Gastroesophageal sphincter (tissue), 4 donors: ENCODE measurements at regions not wholly inside any gene's neighbourhood (a gene's known extent, or its start where the extent isn't known, plus 50 kb on each side); places are given as distances from the start of the nearest gene placed in this dataset.
"Not testable (repeated sequence)": the region's sequence is repeated elsewhere in the genome, so short reads cannot be mapped to it uniquely, and the experiment has no call there.

Experiments used
- ATAC-seq: fragments of 150-250 bp; one replicate; pipeline ENCODE4 v1.9.1; 2016; ENCODE audit warnings: mild to moderate bottlenecking, moderate library complexity
- H3K27ac ChIP-seq, 4 donors: fragments of 200-600 bp; sonication (generic) in 3 of 4; 1 replicate in 3 of 4; 2 replicates in 1 of 4; pipeline ENCODE4 v1.5.1; 2016 to 2019
- H3K27me3 ChIP-seq: fragments of 200-600 bp; sonication (generic); one replicate; pipeline ENCODE4 v1.5.1; 2019
- H3K36me3 ChIP-seq, 2 donors: fragments of 200-600 bp; sonication (generic); one replicate each; pipeline ENCODE4 v1.5.1; 2019; ENCODE audit warnings: control low read depth in 1 of 2
- H3K4me1 ChIP-seq, 3 donors: fragments of 200-600 bp; sonication (generic); 1 replicate in 2 of 3; 2 replicates in 1 of 3; pipeline ENCODE4 v1.5.1; 2016 to 2019; ENCODE audit warnings: control low read depth in 2 of 3
- H3K4me3 ChIP-seq, 2 donors: fragments of 200-600 bp; sonication (generic); one replicate each; pipeline ENCODE4 v1.5.1; 2019; ENCODE audit warnings: mild to moderate bottlenecking in 1 of 2, moderate library complexity in 1 of 2
- H3K9me3 ChIP-seq, 3 donors: fragments of 200-600 bp; sonication (generic); one replicate each; pipeline ENCODE4 v1.5.1; 2017 to 2019; ENCODE audit warnings: control low read depth in 2 of 3
- EP300 ChIP-seq: sonication (generic); formaldehyde crosslinking; IDR thresholded peaks from one replicate; pipeline ENCODE4 v1.6.1; 2017; ENCODE audit warnings: antibody characterized with exemption, mild to moderate bottlenecking
- POLR2A ChIP-seq, 2 donors: fragments of 450-650 bp; IDR thresholded peaks; one replicate each; pipeline ENCODE4 v1.6.1; 2017; ENCODE audit warnings: antibody characterized with exemption in 2 of 2, mild to moderate bottlenecking in 2 of 2, moderate library complexity in 1 of 2
- POLR2AphosphoS5 ChIP-seq: sonication (generic); formaldehyde crosslinking; IDR thresholded peaks from one replicate; pipeline ENCODE4 v1.6.1; 2017; ENCODE audit warnings: antibody characterized with exemption
- WGBS, 2 donors: methylation state at CpG; one replicate each; pipeline ENCODE4 v1.1.5; 2018; ENCODE audit warnings: low coverage in 1 of 2; 5-methylcytosine and 5-hydroxymethylcytosine counted together
- TF ChIP-seq, protein P1 (sequence below), 4 experiments: fragments of 200-600 bp in 2 of 4; fragments of 450-650 bp in 2 of 4; sonication (generic) in 1 of 4; IDR thresholded peaks; one replicate each; pipeline ENCODE4 v1.5.1; 2017 to 2019; ENCODE audit warnings: antibody characterized with exemption in 4 of 4, mild to moderate bottlenecking in 2 of 4, moderate library complexity in 2 of 4

DNA sequence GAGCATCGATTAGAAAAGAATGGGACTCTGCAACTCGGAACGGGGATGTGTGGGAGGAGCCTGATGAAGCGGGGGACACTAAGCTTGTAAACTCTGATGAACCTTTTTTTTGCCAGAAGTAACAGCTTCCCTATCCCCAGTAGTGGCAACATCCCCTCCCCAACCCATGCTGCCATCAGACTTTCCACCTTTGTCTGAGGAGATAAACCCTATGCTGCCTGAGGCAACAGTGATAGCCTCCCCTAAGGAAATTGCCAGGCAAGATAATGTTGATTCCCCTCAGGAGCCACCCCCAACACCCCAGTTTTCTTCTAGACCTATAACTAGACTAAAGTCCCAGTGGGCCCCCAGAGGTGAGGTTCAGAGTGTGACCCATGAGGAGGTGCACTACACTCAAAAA is 173.7 kb downstream of the AKR1D1 start:
- Histone ChIP-seq H3K4me1 (no peaks in the 10 kb centered on the region), H3K36me3 (no peaks in the 10 kb centered on the region), H3K27me3 (no peaks in the 10 kb centered on the region), H3K4me3 (no peak overlapping the region), H3K9me3 (peaks cover 0 to 13% (median 0%) of the 10 kb centered on the region in 3 donors), H3K27ac (no peak overlapping the region)
- TF ChIP-seq POLR2A (IDR thresholded peaks at IDR 0.05) = no peak
- TF ChIP-seq POLR2AphosphoS5 = no peak
- TF ChIP-seq, protein P1, sequence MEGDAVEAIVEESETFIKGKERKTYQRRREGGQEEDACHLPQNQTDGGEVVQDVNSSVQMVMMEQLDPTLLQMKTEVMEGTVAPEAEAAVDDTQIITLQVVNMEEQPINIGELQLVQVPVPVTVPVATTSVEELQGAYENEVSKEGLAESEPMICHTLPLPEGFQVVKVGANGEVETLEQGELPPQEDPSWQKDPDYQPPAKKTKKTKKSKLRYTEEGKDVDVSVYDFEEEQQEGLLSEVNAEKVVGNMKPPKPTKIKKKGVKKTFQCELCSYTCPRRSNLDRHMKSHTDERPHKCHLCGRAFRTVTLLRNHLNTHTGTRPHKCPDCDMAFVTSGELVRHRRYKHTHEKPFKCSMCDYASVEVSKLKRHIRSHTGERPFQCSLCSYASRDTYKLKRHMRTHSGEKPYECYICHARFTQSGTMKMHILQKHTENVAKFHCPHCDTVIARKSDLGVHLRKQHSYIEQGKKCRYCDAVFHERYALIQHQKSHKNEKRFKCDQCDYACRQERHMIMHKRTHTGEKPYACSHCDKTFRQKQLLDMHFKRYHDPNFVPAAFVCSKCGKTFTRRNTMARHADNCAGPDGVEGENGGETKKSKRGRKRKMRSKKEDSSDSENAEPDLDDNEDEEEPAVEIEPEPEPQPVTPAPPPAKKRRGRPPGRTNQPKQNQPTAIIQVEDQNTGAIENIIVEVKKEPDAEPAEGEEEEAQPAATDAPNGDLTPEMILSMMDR (IDR thresholded peaks at IDR 0.05) = no peak
- no peak for TF ChIP-seq EP300
- 74% methylated on average over 4 of the region's 4 CpGs; no CpG with 5 or more reads in 1 of the 2 donors for WGBS, 2 donors
- no peak for ATAC-seq

DNA sequence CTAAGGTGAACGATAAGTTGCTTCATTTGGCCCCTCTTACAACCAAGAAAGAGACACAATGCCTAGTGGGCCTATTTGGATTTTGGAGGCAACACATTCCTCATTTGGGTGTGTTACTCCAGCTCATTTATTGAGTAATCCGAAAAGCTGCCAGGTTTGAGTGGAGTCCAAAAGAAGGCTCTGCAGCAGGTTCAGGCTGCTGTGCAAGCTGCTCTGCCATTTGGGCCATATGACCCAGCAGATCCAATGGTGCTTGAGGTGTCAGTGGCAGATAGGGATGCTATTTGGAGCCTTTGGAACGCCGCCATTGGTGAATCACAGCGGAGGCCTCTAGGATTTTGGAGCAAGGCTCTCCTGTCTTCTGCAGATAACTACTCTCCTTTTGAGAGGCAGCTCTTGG is 176.4 kb downstream of the AKR1D1 start:
- 72% methylated on average over 2 of the region's 5 CpGs; no CpG with 5 or more reads in 1 of the 2 donors for WGBS, 2 donors
- not testable (repeated sequence) for H3K9me3 ChIP-seq, H3K36me3 ChIP-seq, ATAC-seq, H3K27ac ChIP-seq, H3K27me3 ChIP-seq, H3K4me1 ChIP-seq, H3K4me3 ChIP-seq

DNA sequence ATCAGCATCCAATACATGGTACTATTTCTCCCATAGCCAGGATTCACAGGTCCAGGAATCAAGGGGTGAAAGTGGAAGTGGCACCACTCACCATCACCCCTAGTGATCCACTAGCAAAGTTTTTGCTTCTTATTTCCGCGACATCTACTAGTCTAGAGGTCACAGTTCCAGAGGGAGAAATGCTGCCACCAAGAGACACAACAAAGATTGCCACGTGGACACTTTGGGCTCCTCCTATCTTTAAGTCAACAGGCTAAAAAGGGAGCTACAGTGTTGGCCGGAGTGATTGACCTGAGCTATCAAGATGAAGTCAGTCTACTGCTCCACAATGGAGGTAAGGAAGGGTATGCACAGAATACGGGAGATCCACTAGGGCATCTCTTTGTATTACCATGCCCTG is 178.2 kb downstream of the AKR1D1 start:
- Histone ChIP-seq H3K4me1 (no peaks in the 10 kb centered on the region), H3K27ac (no peak overlapping the region), H3K27me3 (no peaks in the 10 kb centered on the region), H3K4me3 (no peak overlapping the region), H3K9me3 (no peaks in the 10 kb centered on the region), H3K36me3 (no peaks in the 10 kb centered on the region)
- WGBS, 2 donors = 81 to 89% methylated on average over 3 of the region's 5 CpGs
- no peak for ATAC-seq
- TF ChIP-seq POLR2A (IDR thresholded peaks at IDR 0.05) (no peak), POLR2AphosphoS5 (no peak), EP300 (no peak)
- TF ChIP-seq, protein P1 (IDR thresholded peaks at IDR 0.05) = no peak

DNA sequence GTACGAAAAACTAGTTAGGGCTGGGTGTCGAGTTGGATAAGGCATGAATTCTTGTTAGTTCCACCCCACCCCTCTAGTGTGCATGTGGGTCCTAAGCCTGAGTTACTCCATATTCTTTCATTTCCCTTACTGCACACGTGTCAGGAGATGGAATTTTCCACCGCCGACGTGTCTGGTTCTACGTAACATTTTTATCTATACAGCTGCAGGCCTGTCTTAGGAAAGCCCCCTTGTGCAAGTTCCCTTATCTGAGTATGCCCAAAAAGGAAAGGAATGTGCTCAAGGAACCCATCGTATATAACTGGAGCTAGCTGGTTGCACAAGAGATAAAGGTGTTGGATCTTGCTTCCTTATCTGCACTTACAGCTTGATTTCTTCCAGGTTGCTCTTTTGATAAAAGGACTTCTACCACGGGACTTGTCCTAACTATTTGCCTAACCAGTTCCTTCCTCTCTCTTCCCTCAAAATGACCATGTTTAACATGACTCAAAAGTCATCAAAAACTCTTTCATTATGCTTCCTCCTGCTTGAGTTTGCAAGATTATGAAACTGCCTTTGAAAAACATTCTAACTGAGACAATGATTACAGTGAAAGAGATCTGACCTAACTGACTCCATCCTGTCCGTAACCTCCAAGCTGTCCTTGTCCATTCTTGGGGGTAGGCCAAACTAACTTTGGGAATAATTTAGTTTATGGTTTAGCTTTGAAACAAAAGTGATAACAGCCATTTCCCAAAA is 181.4 kb downstream of the AKR1D1 start:
- Histone ChIP-seq H3K4me3 (no peak overlapping the region), H3K27me3 (no peaks in the 10 kb centered on the region), H3K27ac (no peak overlapping the region), H3K36me3 (no peaks in the 10 kb centered on the region), H3K4me1 (no peaks in the 10 kb centered on the region), H3K9me3 (no peaks in the 10 kb centered on the region)
- TF ChIP-seq POLR2A (IDR thresholded peaks at IDR 0.05) (no peak), EP300 (no peak), POLR2AphosphoS5 (no peak)
- TF ChIP-seq, protein P1 (IDR thresholded peaks at IDR 0.05) = no peak
- 18 to 46% methylated on average over 10 of the region's 10 CpGs for WGBS, 2 donors
- no peak for ATAC-seq

DNA sequence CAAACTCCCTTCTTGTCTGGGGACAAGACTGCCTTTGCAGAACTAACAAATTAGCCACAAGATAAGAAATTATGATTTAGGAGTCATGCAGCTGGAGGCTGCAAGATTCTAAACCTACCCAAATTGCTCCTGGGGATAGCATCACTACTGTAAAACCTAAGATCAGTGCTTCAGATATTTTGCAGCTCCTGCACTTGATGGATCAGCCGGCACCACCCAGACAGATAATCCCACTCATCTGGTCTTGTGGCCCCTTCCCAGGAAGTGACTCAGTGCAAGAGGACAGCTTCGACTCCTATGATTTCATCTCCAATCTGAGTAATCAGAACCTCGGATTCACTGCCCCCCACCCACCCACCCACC is 181.9 kb downstream of the AKR1D1 start:
- H3K27ac ChIP-seq = no peak overlapping the region
- H3K4me3 ChIP-seq = no peak overlapping the region
- ATAC-seq = no peak
- H3K36me3 ChIP-seq = no peaks in the 10 kb centered on the region
- no peaks in the 10 kb centered on the region for H3K4me1 ChIP-seq
- H3K27me3 ChIP-seq = no peaks in the 10 kb centered on the region
- no peaks in the 10 kb centered on the region for H3K9me3 ChIP-seq
- TF ChIP-seq EP300 = no peak
- TF ChIP-seq POLR2A (IDR thresholded peaks at IDR 0.05) = no peak
- TF ChIP-seq, protein P1 (IDR thresholded peaks at IDR 0.05) = no peak
- no peak for TF ChIP-seq POLR2AphosphoS5
- WGBS, 2 donors = 31% methylated on average over 2 of the region's 3 CpGs; no CpG with 5 or more reads in 1 of the 2 donors
